ENCODE measurements at regions not wholly inside any gene's neighbourhood (a gene's known extent, or its start where the extent isn't known, plus 50 kb on each side); places are given as distances from the start of the nearest gene placed in this dataset.

GRCh38 chr13:76226941-76227340, 590.8 kb downstream of the LMO7 start:
- no peaks in the 10 kb centered on the region for H3K9me3 ChIP-seq
- TF ChIP-seq CTCF (IDR thresholded peaks at IDR 0.05) = no peak
- DNase-seq (ENCODE audit: low spot score) = no peak
- H3K4me3 ChIP-seq = no peak overlapping the region
- no peaks in the 10 kb centered on the region for H3K36me3 ChIP-seq
- no peaks in the 10 kb centered on the region for H3K4me1 ChIP-seq
- H3K27ac ChIP-seq = no peak overlapping the region
- H3K27me3 ChIP-seq = no peaks in the 10 kb centered on the region

- Histone ChIP-seq H3K4me3 (no peak overlapping the region), H3K27me3 (no peaks in the 10 kb centered on the region), H3K27ac (no peak overlapping the region), H3K4me1 (no peaks in the 10 kb centered on the region), H3K36me3 (no peaks in the 10 kb centered on the region), H3K9me3 (no peaks in the 10 kb centered on the region)
- TF ChIP-seq CTCF (IDR thresholded peaks at IDR 0.05) = no peak
- DNase-seq (ENCODE audit: low spot score) = no peak
Measured at GRCh38 chr13:76225815-76226489, 589.8 kb downstream of the LMO7 start.

- no peak for TF ChIP-seq CTCF (IDR thresholded peaks at IDR 0.05)
- H3K36me3 ChIP-seq = no peaks in the 10 kb centered on the region
- no peaks in the 10 kb centered on the region for H3K4me1 ChIP-seq
- no peaks in the 10 kb centered on the region for H3K27me3 ChIP-seq
- no peak overlapping the region for H3K27ac ChIP-seq
- no peak overlapping the region for H3K4me3 ChIP-seq
- no peak for DNase-seq (ENCODE audit: low spot score)
- H3K9me3 ChIP-seq = no peaks in the 10 kb centered on the region
Measured at GRCh38 chr13:76223999-76224398, 587.9 kb downstream of the LMO7 start.

- DNase-seq (ENCODE audit: low spot score) = no peak
- Histone ChIP-seq H3K9me3 (no peaks in the 10 kb centered on the region), H3K27ac (no peak overlapping the region), H3K27me3 (no peaks in the 10 kb centered on the region), H3K4me3 (no peak overlapping the region), H3K4me1 (no peaks in the 10 kb centered on the region), H3K36me3 (no peaks in the 10 kb centered on the region)
- peak in 1 of 2 donors; percentile 42 for TF ChIP-seq CTCF (IDR thresholded peaks at IDR 0.05)
Measured at GRCh38 chr13:76223565-76223964, 587.4 kb downstream of the LMO7 start.

- no peaks in the 10 kb centered on the region for H3K36me3 ChIP-seq
- no peak for DNase-seq (ENCODE audit: low spot score)
- H3K4me1 ChIP-seq = no peaks in the 10 kb centered on the region
- no peak overlapping the region for H3K4me3 ChIP-seq
- no peak for TF ChIP-seq CTCF (IDR thresholded peaks at IDR 0.05)
- H3K9me3 ChIP-seq = no peaks in the 10 kb centered on the region
- H3K27ac ChIP-seq = no peak overlapping the region
- no peaks in the 10 kb centered on the region for H3K27me3 ChIP-seq
Measured at GRCh38 chr13:76222511-76222910, 586.4 kb downstream of the LMO7 start.

- no peak for DNase-seq (ENCODE audit: low spot score)
- peaks cover 0 to 2% of the 10 kb centered on the region in 2 donors for H3K9me3 ChIP-seq
- H3K27ac ChIP-seq = no peak overlapping the region
- TF ChIP-seq CTCF (IDR thresholded peaks at IDR 0.05) = no peak
- no peak overlapping the region for H3K4me3 ChIP-seq
- no peaks in the 10 kb centered on the region for H3K4me1 ChIP-seq
- H3K27me3 ChIP-seq = no peaks in the 10 kb centered on the region
- no peaks in the 10 kb centered on the region for H3K36me3 ChIP-seq
Measured at GRCh38 chr13:76216729-76217128, 580.6 kb downstream of the LMO7 start.

Measured in right atrium auricular region (tissue), 2 donors.